HuH-7 (cell line): ENCODE measurements at regions not wholly inside any gene's neighbourhood (a gene's known extent, or its start where the extent isn't known, plus 50 kb on each side); places are given as distances from the start of the nearest gene placed in this dataset.
"Not testable (repeated sequence)": the region's sequence is repeated elsewhere in the genome, so short reads cannot be mapped to it uniquely, and the experiment has no call there.

Experiments
- DNase-seq: peaks from one replicate; pipeline ENCODE4 v3.0.0; 2011; ENCODE audit warnings: low spot score

- DNase-seq: no peak
These were observed 1392.5 kb downstream of the RAPGEF2 start for GRCh38 chr4:160495356-160495755.

GRCh38 chr4:160498211-160498610 is 1395.3 kb downstream of the RAPGEF2 start:
- DNase-seq: no peak

GRCh38 chr4:160505724-160506123 is 1402.8 kb downstream of the RAPGEF2 start:
- no peak for DNase-seq

- no peak for DNase-seq
These were observed 1408.0 kb downstream of the RAPGEF2 start for GRCh38 chr4:160510928-160511327.

- no peak for DNase-seq
These were observed 1411.2 kb downstream of the RAPGEF2 start for GRCh38 chr4:160514126-160514525.

- DNase-seq: no peak
These were observed 1420.4 kb downstream of the RAPGEF2 start for GRCh38 chr4:160523231-160523630.

GRCh38 chr4:160537681-160538080 is 1434.8 kb downstream of the RAPGEF2 start:
- no peak for DNase-seq

- no peak for DNase-seq
These were observed 1443.3 kb downstream of the RAPGEF2 start for GRCh38 chr4:160546201-160546600.

GRCh38 chr4:160549951-160550519 is 1447.2 kb downstream of the RAPGEF2 start:
- not testable (repeated sequence) for DNase-seq

GRCh38 chr4:160562661-160563060 is 1459.8 kb downstream of the RAPGEF2 start:
- DNase-seq: no peak

- no peak for DNase-seq
These were observed 1460.8 kb downstream of the RAPGEF2 start for GRCh38 chr4:160563552-160564282.

- DNase-seq: no peak
These were observed 1464.8 kb downstream of the RAPGEF2 start for GRCh38 chr4:160567634-160568033.

- no peak for DNase-seq
These were observed 1467.4 kb downstream of the RAPGEF2 start for GRCh38 chr4:160570271-160570670.

GRCh38 chr4:160574272-160574671 is 1471.4 kb downstream of the RAPGEF2 start:
- DNase-seq: not testable (repeated sequence)

GRCh38 chr4:160580581-160580980 is 1477.7 kb downstream of the RAPGEF2 start:
- DNase-seq: no peak

- DNase-seq: no peak
These were observed 1489.4 kb downstream of the RAPGEF2 start for GRCh38 chr4:160592258-160592657.

- DNase-seq: no peak
These were observed 1492.8 kb downstream of the RAPGEF2 start for GRCh38 chr4:160595646-160596045.

- DNase-seq: no peak
These were observed 1501.7 kb downstream of the RAPGEF2 start for GRCh38 chr4:160604541-160604940.

- DNase-seq: no peak
These were observed 1508.3 kb downstream of the RAPGEF2 start for GRCh38 chr4:160611181-160611580.

GRCh38 chr4:160631044-160631443 is 1528.2 kb downstream of the RAPGEF2 start:
- DNase-seq: no peak

GRCh38 chr4:160652790-160653189 is 1511.0 kb downstream of the FSTL5 start:
- no peak for DNase-seq

GRCh38 chr4:160675550-160675949 is 1488.2 kb downstream of the FSTL5 start:
- DNase-seq: no peak

- no peak for DNase-seq
These were observed 1478.1 kb downstream of the FSTL5 start for GRCh38 chr4:160685729-160686128.

GRCh38 chr4:160701671-160702070 is 1462.1 kb downstream of the FSTL5 start:
- DNase-seq: no peak
